ENCODE measurements at regions not wholly inside any gene's neighbourhood (a gene's known extent, or its start where the extent isn't known, plus 50 kb on each side); places are given as distances from the start of the nearest gene placed in this dataset.

DNA sequence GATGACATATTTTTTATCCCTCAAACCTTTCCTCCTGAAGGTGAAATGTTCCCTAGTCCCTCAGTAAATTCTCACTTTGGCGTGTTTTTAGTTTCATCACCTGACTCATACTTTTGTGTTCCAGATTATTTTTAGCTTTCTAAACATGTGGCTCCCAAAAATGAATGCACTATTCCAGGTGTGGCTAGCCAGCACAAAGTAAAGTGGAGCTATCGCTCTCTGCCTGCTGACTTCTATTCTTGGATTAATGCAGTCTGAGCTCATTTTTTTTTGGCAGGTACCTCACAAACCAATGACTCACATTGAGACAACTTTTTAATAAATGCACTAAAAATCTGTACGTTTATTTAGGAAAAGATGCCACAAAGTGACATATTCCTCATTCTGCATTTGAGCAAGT, 58.8 kb upstream of the LANCL2 start:
- no peak overlapping the region for H3K4me3 ChIP-seq (ENCODE audit: insufficient read depth, low read length, poor library complexity, severe bottlenecking)
- no peaks in the 10 kb centered on the region for H3K9me2 ChIP-seq (replicated peaks; ENCODE audit: insufficient read depth, low read length)
- H3K36me3 ChIP-seq (ENCODE audit: low read length): no peaks in the 10 kb centered on the region
- no peak overlapping the region for H3K27ac ChIP-seq (ENCODE audit: low read depth, low read length)
- no peaks in the 10 kb centered on the region for H3K27me3 ChIP-seq (ENCODE audit: low read length)
- H4K20me1 ChIP-seq (ENCODE audit: low read depth, low read length): no peaks in the 10 kb centered on the region
- H3K4me2 ChIP-seq (ENCODE audit: low read depth, low read length, poor library complexity, severe bottlenecking): no peak overlapping the region
- TF ChIP-seq, protein P1, sequence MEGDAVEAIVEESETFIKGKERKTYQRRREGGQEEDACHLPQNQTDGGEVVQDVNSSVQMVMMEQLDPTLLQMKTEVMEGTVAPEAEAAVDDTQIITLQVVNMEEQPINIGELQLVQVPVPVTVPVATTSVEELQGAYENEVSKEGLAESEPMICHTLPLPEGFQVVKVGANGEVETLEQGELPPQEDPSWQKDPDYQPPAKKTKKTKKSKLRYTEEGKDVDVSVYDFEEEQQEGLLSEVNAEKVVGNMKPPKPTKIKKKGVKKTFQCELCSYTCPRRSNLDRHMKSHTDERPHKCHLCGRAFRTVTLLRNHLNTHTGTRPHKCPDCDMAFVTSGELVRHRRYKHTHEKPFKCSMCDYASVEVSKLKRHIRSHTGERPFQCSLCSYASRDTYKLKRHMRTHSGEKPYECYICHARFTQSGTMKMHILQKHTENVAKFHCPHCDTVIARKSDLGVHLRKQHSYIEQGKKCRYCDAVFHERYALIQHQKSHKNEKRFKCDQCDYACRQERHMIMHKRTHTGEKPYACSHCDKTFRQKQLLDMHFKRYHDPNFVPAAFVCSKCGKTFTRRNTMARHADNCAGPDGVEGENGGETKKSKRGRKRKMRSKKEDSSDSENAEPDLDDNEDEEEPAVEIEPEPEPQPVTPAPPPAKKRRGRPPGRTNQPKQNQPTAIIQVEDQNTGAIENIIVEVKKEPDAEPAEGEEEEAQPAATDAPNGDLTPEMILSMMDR (IDR thresholded peaks at IDR 0.05; ENCODE audit: insufficient read depth, low read length, poor library complexity, severe bottlenecking): no peak
- TF ChIP-seq EZH2phosphoT487 (conservative IDR thresholded peaks at IDR 0.05; ENCODE audit: low read length): no peak
- no peaks in the 10 kb centered on the region for H3K79me2 ChIP-seq (ENCODE audit: insufficient read depth, low read length)
- H2AFZ ChIP-seq (ENCODE audit: low read depth, low read length, severe bottlenecking): no peak overlapping the region
- H3K9ac ChIP-seq (ENCODE audit: low read length): no peak overlapping the region
- no peaks in the 10 kb centered on the region for H3K9me3 ChIP-seq (ENCODE audit: insufficient read depth, low read length)
- H3F3A ChIP-seq (ENCODE audit: insufficient read depth): no peaks in the 10 kb centered on the region

GRCh38 chr7:55307123-55307916, 57.8 kb upstream of the LANCL2 start:
- H3K36me3 ChIP-seq (ENCODE audit: low read length): no peaks in the 10 kb centered on the region
- H3F3A ChIP-seq (ENCODE audit: insufficient read depth): no peaks in the 10 kb centered on the region
- no peak overlapping the region for H3K9ac ChIP-seq (ENCODE audit: low read length)
- no peaks in the 10 kb centered on the region for H3K79me2 ChIP-seq (ENCODE audit: insufficient read depth, low read length)
- H3K27me3 ChIP-seq (ENCODE audit: low read length): no peaks in the 10 kb centered on the region
- TF ChIP-seq, protein P1 (IDR thresholded peaks at IDR 0.05; ENCODE audit: insufficient read depth, low read length, poor library complexity, severe bottlenecking): no peak
- TF ChIP-seq EZH2phosphoT487 (conservative IDR thresholded peaks at IDR 0.05; ENCODE audit: low read length): no peak
- no peak overlapping the region for H2AFZ ChIP-seq (ENCODE audit: low read depth, low read length, severe bottlenecking)
- H3K4me3 ChIP-seq (ENCODE audit: insufficient read depth, low read length, poor library complexity, severe bottlenecking): no peak overlapping the region
- no peaks in the 10 kb centered on the region for H3K9me2 ChIP-seq (replicated peaks; ENCODE audit: insufficient read depth, low read length)
- H4K20me1 ChIP-seq (ENCODE audit: low read depth, low read length): no peaks in the 10 kb centered on the region
- no peaks in the 10 kb centered on the region for H3K9me3 ChIP-seq (ENCODE audit: insufficient read depth, low read length)
- H3K4me2 ChIP-seq (ENCODE audit: low read depth, low read length, poor library complexity, severe bottlenecking): no peak overlapping the region
- H3K27ac ChIP-seq (ENCODE audit: low read depth, low read length): no peak overlapping the region

GRCh38 chr7:55308186-55308929, 56.8 kb upstream of the LANCL2 start:
- no peak overlapping the region for H2AFZ ChIP-seq (ENCODE audit: low read depth, low read length, severe bottlenecking)
- no peak overlapping the region for H3K27ac ChIP-seq (ENCODE audit: low read depth, low read length)

More at GRCh38 chr7:55308186-55308929, 56.8 kb upstream of the LANCL2 start:
- Histone ChIP-seq H3K36me3 (ENCODE audit: low read length) (no peaks in the 10 kb centered on the region), H3K4me2 (ENCODE audit: low read depth, low read length, poor library complexity, severe bottlenecking) (no peak overlapping the region), H3K4me3 (ENCODE audit: insufficient read depth, low read length, poor library complexity, severe bottlenecking) (no peak overlapping the region), H3K79me2 (ENCODE audit: insufficient read depth, low read length) (no peaks in the 10 kb centered on the region), H3K27me3 (ENCODE audit: low read length) (no peaks in the 10 kb centered on the region), H4K20me1 (ENCODE audit: low read depth, low read length) (no peaks in the 10 kb centered on the region), H3F3A (ENCODE audit: insufficient read depth) (no peaks in the 10 kb centered on the region), H3K9me2 (replicated peaks; ENCODE audit: insufficient read depth, low read length) (no peaks in the 10 kb centered on the region), H3K9me3 (ENCODE audit: insufficient read depth, low read length) (no peaks in the 10 kb centered on the region), H3K9ac (ENCODE audit: low read length) (no peak overlapping the region)
- TF ChIP-seq, protein P1 (IDR thresholded peaks at IDR 0.05; ENCODE audit: insufficient read depth, low read length, poor library complexity, severe bottlenecking): no peak
- TF ChIP-seq EZH2phosphoT487 (conservative IDR thresholded peaks at IDR 0.05; ENCODE audit: low read length): no peak
